K562 (cell line): ENCODE measurements at regions not wholly inside any gene's neighbourhood (a gene's known extent, or its start where the extent isn't known, plus 50 kb on each side); places are given as distances from the start of the nearest gene placed in this dataset.

ENCODE experiments used
- ATAC-seq: fragments of 200-7000 bp; cut with Tn5 transposase; 3 replicates; pipeline ENCODE4 v1.9.1; 2020; ENCODE audit warnings: moderate library complexity
- BruUV-seq: library from RNA; stranded (reverse); fragments of 400-500 nt; replicated peaks from 2 replicates; lab custom pipeline; 2021; lab: Mats Ljungman, UMichigan
- CTCF ChIA-PET: fragments of 300-600 bp; formaldehyde crosslinking; extraction: SDS; loops from one replicate; lab custom pipeline; 2021; ENCODE audit warnings: low intra/inter-chr PET ratio; lab: Yijun Ruan, JAX
- POLR2A ChIA-PET: fragments of 300-600, 350-650 bp; sonication (Branson Sonifier 250); formaldehyde crosslinking; extraction: SDS; loops from one replicate; lab custom pipeline; 2021; ENCODE audit warnings: antibody characterized with exemption, inconsistent platforms; lab: Yijun Ruan, JAX
- DNase-seq, 4 experiments: peaks; one replicate each; pipeline versions ENCODE4 v3.0.0 to v3.0.0-alpha.2; 2011 to 2018; ENCODE audit warnings: low spot score in 3 of 4, mixed read lengths in 3 of 4; ENCODE audit errors: extremely low read depth in 1 of 4
- FAIRE-seq: peaks from 2 replicates; lab custom pipeline; 2011; peaks lifted over from hg19 to GRCh38; lab: Jason Lieb, UNC
- H2AFZ ChIP-seq: 2 replicates; pipeline ENCODE4 v1.6.0; 2011; ENCODE audit warnings: low read depth, low read length, control low read depth, inconsistent platforms
- H3K27ac ChIP-seq: fragments of 200-600 bp; 3 replicates; pipeline ENCODE4 v1.8.0; 2011; ENCODE audit warnings: low read depth, mild to moderate bottlenecking, control low read depth, inconsistent platforms, low read length, moderate library complexity, mixed read lengths; ENCODE audit errors: extremely low read depth
- H3K27me3 ChIP-seq, 2 experiments: fragments of 300-600 bp in 1 of 2; 2 replicates in 1 of 2; 3 replicates in 1 of 2; pipeline versions ENCODE4 v1.6.0 to v1.8.0; 2011; ENCODE audit warnings: inconsistent platforms in 2 of 2, low read length in 2 of 2, mild to moderate bottlenecking in 1 of 2, mixed read lengths in 1 of 2, moderate library complexity in 1 of 2; ENCODE audit not compliant: control insufficient read depth in 2 of 2, insufficient read depth in 2 of 2
- H3K36me3 ChIP-seq: fragments of 300-600 bp; 3 replicates; pipeline ENCODE4 v1.8.0; 2011; ENCODE audit warnings: mild to moderate bottlenecking, low read length, inconsistent platforms; ENCODE audit not compliant: control insufficient read depth, insufficient read depth
- H3K4me1 ChIP-seq, 2 experiments: fragments of 200-600 bp in 1 of 2; replicated peaks in 1 of 2; 2 replicates in 1 of 2; 3 replicates in 1 of 2; pipeline versions ENCODE4 v1.5.1 to v1.8.0; 2011; ENCODE audit warnings: inconsistent platforms in 2 of 2, low read length in 2 of 2, mild to moderate bottlenecking in 1 of 2, mixed read lengths in 1 of 2, moderate library complexity in 1 of 2; ENCODE audit not compliant: control insufficient read depth in 2 of 2, insufficient read depth in 2 of 2
- H3K4me2 ChIP-seq: 2 replicates; pipeline ENCODE4 v1.6.1; 2011; ENCODE audit warnings: low read length, control low read depth, inconsistent platforms, mixed read lengths; ENCODE audit not compliant: insufficient read depth
- H3K4me3 ChIP-seq: fragments of 200-600 bp; sonication (generic), shearing (Covaris generic); 2 replicates; pipeline ENCODE4 v1.5.1; 2016; ENCODE audit warnings: control low read depth, inconsistent platforms
- H3K79me2 ChIP-seq: fragments of 200-600 bp; 3 replicates; pipeline ENCODE4 v1.8.0; 2011; ENCODE audit warnings: low read length, inconsistent platforms; ENCODE audit not compliant: control insufficient read depth, insufficient read depth
- H3K9ac ChIP-seq, 2 experiments: 2 replicates each; pipeline versions ENCODE4 v1.6.0 to v1.6.1; 2011; ENCODE audit warnings: low read depth in 2 of 2, low read length in 2 of 2, control low read depth in 1 of 2, inconsistent platforms in 1 of 2, mild to moderate bottlenecking in 1 of 2, mixed read lengths in 1 of 2; ENCODE audit not compliant: insufficient read depth in 1 of 2
- H3K9me1 ChIP-seq: one replicate; pipeline ENCODE4 v1.6.0; 2011; ENCODE audit warnings: inconsistent platforms, mild to moderate bottlenecking, low read length, moderate library complexity; ENCODE audit not compliant: control insufficient read depth, insufficient read depth
- H3K9me3 ChIP-seq: replicated peaks from 2 replicates; pipeline ENCODE4 v1.5.1; 2011; ENCODE audit warnings: low read depth, low read length, inconsistent platforms; ENCODE audit not compliant: control insufficient read depth, insufficient read depth
- H4K20me1 ChIP-seq: replicated peaks from 2 replicates; pipeline ENCODE4 v1.6.1; 2011; ENCODE audit warnings: low read length, inconsistent platforms, mixed read lengths; ENCODE audit not compliant: control insufficient read depth, insufficient read depth
- CREB3L1 ChIP-seq: fragments of 450-650 bp; IDR thresholded peaks from 2 replicates; pipeline ENCODE4 v1.6.1; 2014; ENCODE audit warnings: low read depth, mild to moderate bottlenecking, moderate library complexity, borderline replicate concordance
- MTA3 ChIP-seq: fragments of 450-650 bp; formaldehyde crosslinking; IDR thresholded peaks from 2 replicates; pipeline ENCODE4 v1.6.1; 2017; ENCODE audit warnings: mild to moderate bottlenecking, borderline replicate concordance
- NR0B1 ChIP-seq: fragments of 450-650 bp; IDR thresholded peaks from one replicate; pipeline ENCODE4 v1.6.1; 2018; ENCODE audit warnings: mild to moderate bottlenecking, moderate library complexity; ENCODE audit not compliant: partially characterized antibody
- TSC22D4 ChIP-seq: fragments of 450-650 bp; IDR thresholded peaks from 2 replicates; pipeline ENCODE4 v1.6.1; 2016; ENCODE audit warnings: missing genetic modification characterization, missing biosample characterization, control low read depth
- ZNF695 ChIP-seq: fragments of 450-650 bp; formaldehyde crosslinking; IDR thresholded peaks from 2 replicates; pipeline ENCODE4 v1.4.0; 2020; ENCODE audit warnings: mild to moderate bottlenecking, moderate library complexity
- WGBS: fragments of 100-300 bp; shearing (Covaris generic); methylation state at CpG from one replicate; pipeline ENCODE4 v1.1.6; 2016; ENCODE audit warnings: low coverage, mixed read lengths; ENCODE audit not compliant: insufficient coverage; ENCODE audit errors: missing lambda C conversion rate; 5-methylcytosine and 5-hydroxymethylcytosine counted together
- in situ Hi-C: fragments of 300-500 bp; cut with MboI; formaldehyde crosslinking; loops from 4 replicates; pipeline ENCODE4 v1.15.0; 2018; ENCODE audit warnings: inconsistent platforms, mixed read lengths
- intact Hi-C: fragments of 100-400 bp; cut with micrococcal nuclease; formaldehyde crosslinking; loops from 2 replicates; pipeline ENCODE4 v1.14.2; 2022

- no peak for TF ChIP-seq NR0B1
- TF ChIP-seq TSC22D4 = no peak
- no peak for TF ChIP-seq ZNF695
These were observed 316.4 kb upstream of the COBL start (continued) for GRCh38 chr7:51633006-51633405.

GRCh38 chr7:51630933-51631332, 314.3 kb upstream of the COBL start:
- ChIA-PET CTCF (no interaction called here), POLR2A (no interaction called here)
- no peaks in the 10 kb centered on the region for H3K9me3 ChIP-seq
- no peak overlapping the region for H3K4me3 ChIP-seq
- no peak overlapping the region for H3K9ac ChIP-seq
- no peaks in the 10 kb centered on the region for H3K27me3 ChIP-seq
- WGBS = 0% methylated on average over 16 of the region's 16 CpGs
- in situ Hi-C loops (no loop called here), intact Hi-C loops (no loop called here)
- no peak overlapping the region for H3K4me2 ChIP-seq
- no TSS peak for BruUV-seq
- H3K79me2 ChIP-seq = no peaks in the 10 kb centered on the region
- no peak overlapping the region for H2AFZ ChIP-seq
- TF ChIP-seq MTA3 = no peak
- no peak for TF ChIP-seq CREB3L1
- DNase-seq (no peak), ATAC-seq (no peak), FAIRE-seq (no peak)
- H3K4me1 ChIP-seq = no peaks in the 10 kb centered on the region
- H3K27ac ChIP-seq = no peak overlapping the region
- H3K36me3 ChIP-seq = no peaks in the 10 kb centered on the region
- no peaks in the 10 kb centered on the region for H4K20me1 ChIP-seq
- H3K9me1 ChIP-seq = no peaks in the 10 kb centered on the region
